ENCODE measurements at regions not wholly inside any gene's neighbourhood (a gene's known extent, or its start where the extent isn't known, plus 50 kb on each side); places are given as distances from the start of the nearest gene placed in this dataset.

DNA sequence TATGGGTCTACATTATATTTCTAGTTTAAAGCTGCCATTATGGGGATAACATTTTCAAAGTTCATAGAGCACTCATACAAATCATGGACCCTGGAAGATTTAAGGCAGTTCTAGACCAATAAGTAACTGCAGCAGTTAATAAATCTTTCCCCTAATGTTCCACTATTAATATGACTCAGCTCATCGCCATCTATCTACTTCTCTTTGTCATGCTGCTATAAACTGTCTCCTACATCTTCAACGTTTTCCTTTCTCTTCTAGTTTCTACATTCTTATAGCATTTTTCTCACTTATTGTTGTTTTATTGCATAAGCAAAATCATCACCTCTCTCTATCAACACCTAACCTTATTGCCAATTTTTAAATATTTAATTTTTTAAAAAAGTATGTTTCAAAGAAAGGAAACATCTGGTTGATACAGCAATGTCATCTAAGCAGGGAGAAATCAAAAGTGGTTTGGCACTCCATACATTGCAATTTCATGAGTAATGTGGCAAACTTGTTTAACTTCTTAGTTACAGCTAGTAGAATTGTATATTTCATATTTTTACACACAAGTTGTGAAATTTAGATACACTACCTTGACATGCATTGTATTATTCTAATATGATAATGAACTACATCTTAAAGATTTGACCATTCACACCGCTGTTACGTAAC is 1500.4 kb upstream of the MIR17HG start:
- TF ChIP-seq POLR2AphosphoS5 (IDR thresholded peaks at IDR 0.05), result no peak
- TF ChIP-seq, protein P1, sequence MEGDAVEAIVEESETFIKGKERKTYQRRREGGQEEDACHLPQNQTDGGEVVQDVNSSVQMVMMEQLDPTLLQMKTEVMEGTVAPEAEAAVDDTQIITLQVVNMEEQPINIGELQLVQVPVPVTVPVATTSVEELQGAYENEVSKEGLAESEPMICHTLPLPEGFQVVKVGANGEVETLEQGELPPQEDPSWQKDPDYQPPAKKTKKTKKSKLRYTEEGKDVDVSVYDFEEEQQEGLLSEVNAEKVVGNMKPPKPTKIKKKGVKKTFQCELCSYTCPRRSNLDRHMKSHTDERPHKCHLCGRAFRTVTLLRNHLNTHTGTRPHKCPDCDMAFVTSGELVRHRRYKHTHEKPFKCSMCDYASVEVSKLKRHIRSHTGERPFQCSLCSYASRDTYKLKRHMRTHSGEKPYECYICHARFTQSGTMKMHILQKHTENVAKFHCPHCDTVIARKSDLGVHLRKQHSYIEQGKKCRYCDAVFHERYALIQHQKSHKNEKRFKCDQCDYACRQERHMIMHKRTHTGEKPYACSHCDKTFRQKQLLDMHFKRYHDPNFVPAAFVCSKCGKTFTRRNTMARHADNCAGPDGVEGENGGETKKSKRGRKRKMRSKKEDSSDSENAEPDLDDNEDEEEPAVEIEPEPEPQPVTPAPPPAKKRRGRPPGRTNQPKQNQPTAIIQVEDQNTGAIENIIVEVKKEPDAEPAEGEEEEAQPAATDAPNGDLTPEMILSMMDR (IDR thresholded peaks at IDR 0.05), result no peak

All from prostate gland (tissue), 2 donors.